GM10266 (cell line): ENCODE measurements at regions not wholly inside any gene's neighbourhood (a gene's known extent, or its start where the extent isn't known, plus 50 kb on each side); places are given as distances from the start of the nearest gene placed in this dataset.

ENCODE experiments used
- DNase-seq: peaks from one replicate; pipeline ENCODE4 v3.0.0; 2012; ENCODE audit errors: extremely low spot score
- TF ChIP-seq, protein P1 (sequence below): IDR thresholded peaks from 2 replicates; pipeline ENCODE4 v1.5.1; 2012; ENCODE audit warnings: mild to moderate bottlenecking, low read depth; ENCODE audit not compliant: control insufficient read depth, insufficient read depth; ENCODE audit errors: missing control alignments

DNA sequence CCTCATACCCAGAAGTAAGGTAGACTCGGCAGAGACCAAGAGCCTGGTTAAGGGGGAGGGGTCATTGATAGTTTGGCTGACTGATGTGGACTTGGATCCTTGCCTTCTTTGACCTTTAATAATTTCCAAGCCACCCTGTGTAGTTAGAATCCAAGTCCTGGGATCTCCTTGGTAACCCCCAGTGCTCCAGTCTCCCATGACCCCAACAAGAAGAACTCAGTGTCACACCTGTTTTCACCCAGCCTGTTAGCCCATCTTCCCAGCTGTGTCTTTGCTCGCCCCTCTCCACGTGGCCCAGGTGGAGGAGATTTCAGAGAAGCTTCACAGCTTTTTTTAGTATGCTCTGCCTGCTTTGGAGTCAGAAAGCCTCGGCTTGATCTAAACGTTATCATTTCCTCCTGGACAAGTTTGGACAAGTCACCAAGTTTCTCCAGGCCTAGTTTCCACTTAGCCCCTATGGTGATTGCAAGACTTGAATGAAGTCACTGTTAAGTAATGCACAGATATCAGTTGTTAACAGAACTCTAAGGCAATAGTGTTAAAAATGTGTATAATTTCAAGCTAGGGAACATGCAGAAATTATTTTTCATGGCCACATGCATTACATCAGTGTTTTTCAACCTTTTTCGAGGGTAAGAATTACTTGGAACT, 170.0 kb downstream of the TMEM38B start:
- TF ChIP-seq, protein P1, sequence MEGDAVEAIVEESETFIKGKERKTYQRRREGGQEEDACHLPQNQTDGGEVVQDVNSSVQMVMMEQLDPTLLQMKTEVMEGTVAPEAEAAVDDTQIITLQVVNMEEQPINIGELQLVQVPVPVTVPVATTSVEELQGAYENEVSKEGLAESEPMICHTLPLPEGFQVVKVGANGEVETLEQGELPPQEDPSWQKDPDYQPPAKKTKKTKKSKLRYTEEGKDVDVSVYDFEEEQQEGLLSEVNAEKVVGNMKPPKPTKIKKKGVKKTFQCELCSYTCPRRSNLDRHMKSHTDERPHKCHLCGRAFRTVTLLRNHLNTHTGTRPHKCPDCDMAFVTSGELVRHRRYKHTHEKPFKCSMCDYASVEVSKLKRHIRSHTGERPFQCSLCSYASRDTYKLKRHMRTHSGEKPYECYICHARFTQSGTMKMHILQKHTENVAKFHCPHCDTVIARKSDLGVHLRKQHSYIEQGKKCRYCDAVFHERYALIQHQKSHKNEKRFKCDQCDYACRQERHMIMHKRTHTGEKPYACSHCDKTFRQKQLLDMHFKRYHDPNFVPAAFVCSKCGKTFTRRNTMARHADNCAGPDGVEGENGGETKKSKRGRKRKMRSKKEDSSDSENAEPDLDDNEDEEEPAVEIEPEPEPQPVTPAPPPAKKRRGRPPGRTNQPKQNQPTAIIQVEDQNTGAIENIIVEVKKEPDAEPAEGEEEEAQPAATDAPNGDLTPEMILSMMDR, result no peak
- DNase-seq, result no peak

DNA sequence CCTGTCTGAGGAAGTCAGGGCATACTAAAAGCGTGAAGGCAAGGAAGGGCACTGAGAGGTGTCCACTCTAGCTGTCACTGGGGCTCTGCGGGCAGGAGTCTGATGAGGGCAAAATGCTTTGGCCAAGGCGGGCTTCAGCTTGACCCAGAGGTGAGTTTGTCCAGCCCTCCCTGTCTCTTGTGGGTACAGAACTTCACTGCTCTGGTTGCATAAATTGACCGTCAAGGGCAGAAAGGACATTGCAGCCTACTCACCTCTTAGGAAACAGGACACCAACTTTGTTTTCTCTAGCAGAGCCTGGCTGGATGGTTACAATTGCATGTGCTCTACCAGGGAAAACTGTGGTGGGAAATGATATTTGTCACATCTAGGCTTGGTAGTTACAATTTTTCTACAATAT, 170.9 kb downstream of the TMEM38B start:
- DNase-seq, result no peak
- TF ChIP-seq, protein P1, result no peak

DNA sequence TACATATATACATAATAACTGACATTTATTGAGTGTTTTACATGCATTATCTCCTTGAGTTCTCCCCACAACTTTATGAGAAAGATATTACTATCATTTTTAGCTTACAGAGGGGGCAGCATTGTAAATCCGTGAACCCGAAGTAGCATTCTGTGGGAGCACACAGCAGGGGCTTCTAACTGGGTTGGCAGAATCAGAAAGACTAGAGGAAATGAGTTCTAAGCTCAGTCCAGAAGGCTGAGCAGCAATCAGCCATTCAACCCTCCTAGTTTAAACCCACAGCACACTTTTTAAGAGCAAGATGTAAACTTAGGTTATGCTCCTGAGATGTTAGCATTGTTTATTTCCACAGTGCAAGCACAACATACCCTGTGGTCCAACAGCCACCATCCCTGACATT, 177.2 kb downstream of the TMEM38B start:
- no peak for DNase-seq
- TF ChIP-seq, protein P1, result no peak

DNA sequence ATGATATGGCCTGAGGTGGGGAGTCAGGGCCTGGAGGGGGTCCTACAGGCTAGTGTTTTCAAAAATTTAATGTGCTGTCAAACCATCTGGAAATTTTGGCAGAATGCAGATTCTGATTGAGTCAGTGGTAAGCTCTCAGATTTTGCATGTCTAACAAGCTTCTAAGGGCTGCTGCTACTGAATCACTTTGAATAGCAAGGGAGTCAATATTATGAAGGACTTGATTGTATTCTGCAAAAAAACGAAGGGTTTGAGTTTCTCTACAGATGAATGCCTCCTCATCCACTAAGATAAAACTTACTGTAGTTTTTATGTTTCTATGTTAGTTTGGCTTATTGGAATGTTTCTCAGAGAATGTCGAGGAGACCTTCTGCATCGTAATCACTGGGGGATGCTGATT, 179.5 kb downstream of the TMEM38B start:
- TF ChIP-seq, protein P1, result no peak

DNA sequence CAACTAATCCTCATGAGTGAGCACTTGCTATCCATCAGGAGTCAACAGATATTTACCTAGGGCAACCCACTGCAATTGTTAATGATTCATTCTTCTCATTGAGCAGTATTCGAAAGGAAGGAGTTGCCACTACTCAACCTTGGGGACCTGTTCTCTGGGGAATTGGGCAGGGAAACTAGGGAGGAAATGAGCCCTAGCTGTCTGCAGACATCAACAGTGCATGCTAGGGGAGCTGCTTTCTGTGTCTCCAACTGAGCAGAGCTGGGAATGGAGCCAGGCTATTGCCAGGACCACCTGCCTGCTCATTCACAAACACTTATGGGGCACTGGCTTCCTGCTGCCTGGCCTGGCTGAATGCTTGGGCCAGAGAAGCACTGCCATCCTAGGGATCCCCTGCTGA, 183.4 kb downstream of the TMEM38B start:
- TF ChIP-seq, protein P1, result no peak

More for the DNA sequence above, 179.5 kb downstream of the TMEM38B start:
- DNase-seq, result no peak

DNA sequence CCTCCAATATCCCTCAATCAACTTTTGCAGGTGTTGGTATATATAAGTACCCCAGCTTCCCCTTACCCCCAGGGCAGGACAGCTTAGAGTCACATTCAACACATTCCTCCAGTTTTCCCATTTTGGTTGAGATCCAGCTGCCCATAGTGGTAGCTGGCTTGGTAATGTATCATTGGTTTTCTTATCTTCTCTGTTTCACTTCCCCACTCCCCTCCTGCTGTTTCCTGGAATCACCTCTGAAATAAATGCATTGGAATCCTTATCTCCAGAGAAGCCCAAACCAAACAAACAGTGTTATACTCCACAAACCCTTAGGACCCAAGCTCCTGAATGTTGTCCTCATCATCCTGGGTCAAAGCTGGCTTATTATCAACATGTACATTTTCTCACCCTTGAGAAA, 184.8 kb downstream of the TMEM38B start:
- DNase-seq, result no peak

More for the DNA sequence above, 183.4 kb downstream of the TMEM38B start:
- DNase-seq, result no peak

DNA sequence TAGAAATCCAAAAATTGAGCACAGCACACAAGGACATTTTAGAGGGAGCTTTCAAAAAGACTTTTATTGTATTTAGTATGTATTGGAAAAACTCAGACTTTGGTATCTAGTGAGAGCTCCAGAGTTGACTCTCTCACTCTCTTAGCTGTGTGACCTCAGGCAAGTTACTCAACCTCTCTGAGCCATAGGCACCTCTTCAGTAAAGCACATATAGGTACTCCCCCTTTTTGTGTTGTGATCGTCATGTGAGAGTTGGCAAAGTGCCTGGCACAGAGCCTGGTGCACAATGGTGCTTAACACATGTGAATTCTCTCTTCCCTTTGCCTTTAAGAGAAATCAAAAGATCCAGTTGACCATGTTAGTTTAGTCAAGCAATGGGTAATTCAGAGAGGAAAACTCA, 186.2 kb downstream of the TMEM38B start:
- DNase-seq, result no peak
- TF ChIP-seq, protein P1, result no peak

More for the DNA sequence above, 184.8 kb downstream of the TMEM38B start:
- TF ChIP-seq, protein P1, result no peak
